ENCODE measurements at regions not wholly inside any gene's neighbourhood (a gene's known extent, or its start where the extent isn't known, plus 50 kb on each side); places are given as distances from the start of the nearest gene placed in this dataset.

- TF ChIP-seq CHD7 (IDR thresholded peaks at IDR 0.05; ENCODE audit: insufficient replicate concordance, low read length) (no peak), MAX (IDR thresholded peaks at IDR 0.05) (no peak)
Observed at GRCh38 chr4:184958923-184959210, 59.4 kb upstream of the HELT start (continued).

All from H1 (cell line).